Stomach (tissue), 8 donors: ENCODE measurements at regions not wholly inside any gene's neighbourhood (a gene's known extent, or its start where the extent isn't known, plus 50 kb on each side); places are given as distances from the start of the nearest gene placed in this dataset.
A peak's percentile ranks its signal among the peaks of the same experiment; 100 is the strongest.

Experiments used
- DNase-seq, 2 donors: peaks; one replicate each; pipeline versions ENCODE4 v3.0.0 to v3.0.0-alpha.2; 2013 to 2019
- H3K27ac ChIP-seq, 5 donors: fragments of 200-600 bp in 4 of 5; sonication (generic) in 4 of 5; one replicate each; pipeline ENCODE4 v1.5.1; 2013 to 2019; ENCODE audit warnings: mild to moderate bottlenecking in 1 of 5, moderate library complexity in 1 of 5
- H3K27me3 ChIP-seq, 3 donors: fragments of 200-600 bp; sonication (generic); one replicate each; pipeline ENCODE4 v1.5.1; 2017 to 2019; ENCODE audit warnings: mixed run types in 1 of 3
- H3K36me3 ChIP-seq, 4 donors: fragments of 200-600 bp; sonication (generic); 1 replicate in 3 of 4; 2 replicates in 1 of 4; pipeline ENCODE4 v1.5.1; 2016 to 2019
- H3K4me1 ChIP-seq, 4 donors: fragments of 200-600 bp; sonication (generic); one replicate each; pipeline ENCODE4 v1.5.1; 2016 to 2019
- H3K4me3 ChIP-seq, 4 donors: fragments of 200-600 bp; sonication (generic) in 3 of 4; one replicate each; pipeline ENCODE4 v1.5.1; 2016 to 2019; ENCODE audit warnings: mild to moderate bottlenecking in 1 of 4
- H3K9me3 ChIP-seq, 4 donors: fragments of 200-600 bp; sonication (generic); one replicate each; pipeline ENCODE4 v1.5.1; 2016 to 2019
- CTCF ChIP-seq, 7 experiments: fragments of 450-650 bp in 4 of 7; fragments of 200-600 bp in 3 of 7; sonication (generic) in 3 of 7; IDR thresholded peaks; one replicate each; pipeline ENCODE4 v1.5.1; 2016 to 2019; ENCODE audit warnings: antibody characterized with exemption in 7 of 7, control low read depth in 2 of 7, mild to moderate bottlenecking in 1 of 7
- EP300 ChIP-seq: sonication (generic); formaldehyde crosslinking; IDR thresholded peaks from one replicate; pipeline ENCODE4 v1.6.1; 2017; ENCODE audit warnings: antibody characterized with exemption
- POLR2A ChIP-seq, 4 donors: fragments of 450-650 bp; IDR thresholded peaks; one replicate each; pipeline ENCODE4 v1.6.1; 2016; ENCODE audit warnings: antibody characterized with exemption in 4 of 4, control low read depth in 2 of 4, mild to moderate bottlenecking in 1 of 4, moderate library complexity in 1 of 4
- POLR2AphosphoS5 ChIP-seq, 3 donors: sonication (generic); formaldehyde crosslinking; IDR thresholded peaks; one replicate each; pipeline ENCODE4 v1.6.1; 2016; ENCODE audit warnings: antibody characterized with exemption in 3 of 3
- WGBS, 5 donors: extraction: QIAGEN DNeasy Blood & Tissue Kit in 3 of 5; methylation state at CpG; one replicate each; pipeline versions ENCODE4 v1.1.5 to v1.1.7; 2013 to 2018; 5-methylcytosine and 5-hydroxymethylcytosine counted together
- intact Hi-C: fragments of 100-400 bp; cut with DNase I; formaldehyde crosslinking; loops from one replicate; pipeline ENCODE4 v1.15.1; 2023; ENCODE audit warnings: low total_unique reads
- donor health status: healthy with polysubstance abuse.
- donor health status: Bipolar disorder and iron deficiency.
- donor health status: healthy.

- Histone ChIP-seq H3K4me1 (peaks cover 0 to 9% (median 2%) of the 10 kb centered on the region in 4 donors), H3K27ac (peak overlapping the region in 4 of 5 donors; percentile 49 to 73 (median 70)), H3K27me3 (no peaks in the 10 kb centered on the region), H3K4me3 (no peak overlapping the region), H3K9me3 (no peaks in the 10 kb centered on the region), H3K36me3 (no peaks in the 10 kb centered on the region)
- TF ChIP-seq POLR2A (IDR thresholded peaks at IDR 0.05) (no peak), EP300 (no peak), CTCF (IDR thresholded peaks at IDR 0.05) (no peak), POLR2AphosphoS5 (IDR thresholded peaks at IDR 0.05) (no peak)
- DNase-seq, result peak in 1 of 2 donors; percentile 28
- WGBS, 5 donors, result 44 to 56% (median 48%) methylated on average over 6 of the region's 6 CpGs
- intact Hi-C loops, result no loop called here
Measured at GRCh38 chr15:95170561-95171380, 939.4 kb downstream of the MCTP2 start.

GRCh38 chr15:95171564-95171963, 940.2 kb downstream of the MCTP2 start:
- H3K27ac ChIP-seq, result no peak overlapping the region
- peaks cover 0 to 9% (median 2%) of the 10 kb centered on the region in 4 donors for H3K4me1 ChIP-seq
- H3K27me3 ChIP-seq, result no peaks in the 10 kb centered on the region
- WGBS, 5 donors, result 90 to 98% (median 95%) methylated on average over 3 of the region's 3 CpGs
- TF ChIP-seq EP300 (no peak), CTCF (IDR thresholded peaks at IDR 0.05) (no peak), POLR2AphosphoS5 (IDR thresholded peaks at IDR 0.05) (no peak), POLR2A (IDR thresholded peaks at IDR 0.05) (no peak)
- H3K4me3 ChIP-seq, result no peak overlapping the region
- H3K9me3 ChIP-seq, result no peaks in the 10 kb centered on the region
- DNase-seq, result no peak
- intact Hi-C loops, result no loop called here
- no peaks in the 10 kb centered on the region for H3K36me3 ChIP-seq

GRCh38 chr15:95174301-95175259, 943.2 kb downstream of the MCTP2 start:
- WGBS, 5 donors, result 61 to 71% (median 67%) methylated on average over 9 of the region's 9 CpGs
- no peaks in the 10 kb centered on the region for H3K27me3 ChIP-seq
- peaks cover 0 to 3% (median under 1%) of the 10 kb centered on the region in 4 donors for H3K9me3 ChIP-seq
- intact Hi-C loops, result no loop called here
- H3K4me3 ChIP-seq, result no peak overlapping the region
- peak in 1 of 2 donors; percentile 56 for DNase-seq
- H3K27ac ChIP-seq, result peak overlapping the region in 1 of 5 donors; percentile 5
- H3K36me3 ChIP-seq, result no peaks in the 10 kb centered on the region
- TF ChIP-seq POLR2A (IDR thresholded peaks at IDR 0.05) (no peak), POLR2AphosphoS5 (IDR thresholded peaks at IDR 0.05) (no peak), CTCF (IDR thresholded peaks at IDR 0.05) (no peak), EP300 (no peak)
- peaks cover 0 to 9% (median 2%) of the 10 kb centered on the region in 4 donors for H3K4me1 ChIP-seq

- WGBS, 5 donors, result 73 to 84% (median 78%) methylated on average over 3 of the region's 3 CpGs
- Histone ChIP-seq H3K27me3 (no peaks in the 10 kb centered on the region), H3K4me3 (no peak overlapping the region), H3K27ac (no peak overlapping the region), H3K36me3 (no peaks in the 10 kb centered on the region), H3K4me1 (no peaks in the 10 kb centered on the region), H3K9me3 (peaks cover 0 to 11% (median 4%) of the 10 kb centered on the region in 4 donors)
- intact Hi-C loops, result no loop called here
- no peak for DNase-seq
- no peak for TF ChIP-seq EP300
- no peak for TF ChIP-seq POLR2AphosphoS5 (IDR thresholded peaks at IDR 0.05)
- no peak for TF ChIP-seq CTCF (IDR thresholded peaks at IDR 0.05)
- no peak for TF ChIP-seq POLR2A (IDR thresholded peaks at IDR 0.05)
Measured at GRCh38 chr15:95175914-95176658, 944.7 kb downstream of the MCTP2 start.
